ENCODE measurements at regions not wholly inside any gene's neighbourhood (a gene's known extent, or its start where the extent isn't known, plus 50 kb on each side); places are given as distances from the start of the nearest gene placed in this dataset.
A peak's percentile ranks its signal among the peaks of the same experiment; 100 is the strongest.
"Not testable (repeated sequence)": the region's sequence is repeated elsewhere in the genome, so short reads cannot be mapped to it uniquely, and the experiment has no call there.

DNA sequence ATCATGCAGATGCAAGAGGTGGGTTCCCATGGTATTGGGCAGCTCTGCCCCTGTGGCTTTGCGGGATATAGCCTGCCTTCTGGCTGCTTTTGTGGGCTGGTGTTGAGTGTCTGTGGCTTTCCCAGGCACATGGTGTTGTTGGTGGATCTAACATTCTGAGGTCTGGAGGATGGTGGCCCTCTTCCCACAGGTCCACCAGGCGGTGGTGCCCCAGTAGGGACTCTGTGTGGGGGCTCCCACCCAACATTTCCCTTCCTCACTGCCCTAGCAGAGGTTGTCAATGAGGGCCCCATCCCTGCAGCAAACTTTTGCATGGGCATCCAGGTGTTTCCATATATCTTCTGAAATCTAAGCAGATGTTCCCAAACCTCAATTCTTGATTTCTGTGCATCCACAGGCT, 420.5 kb upstream of the TPTE start:
- DNase-seq (ENCODE audit: low read depth), result not testable (repeated sequence)

DNA sequence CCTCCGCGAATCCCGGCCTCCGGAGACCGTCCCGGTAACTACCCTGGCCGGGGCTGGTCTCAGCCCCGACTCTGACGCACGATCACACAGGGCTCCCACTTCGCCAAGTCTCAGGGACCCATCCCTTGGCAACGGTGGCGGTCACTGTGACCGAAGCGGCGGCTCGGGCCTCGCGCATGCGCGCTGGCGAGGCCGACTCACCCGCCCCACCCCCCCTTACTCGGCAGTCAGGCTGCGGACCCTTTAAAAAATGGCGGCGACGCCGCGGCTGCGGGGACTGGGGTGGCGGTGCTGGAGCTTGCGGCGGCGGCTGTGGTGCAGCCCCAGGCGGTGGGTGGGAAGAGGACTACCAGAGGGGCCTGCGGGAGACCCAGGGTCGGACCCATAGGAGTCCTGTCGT, 402.0 kb upstream of the TPTE start:
- peak; percentile 9 for DNase-seq (ENCODE audit: low read depth)

DNA sequence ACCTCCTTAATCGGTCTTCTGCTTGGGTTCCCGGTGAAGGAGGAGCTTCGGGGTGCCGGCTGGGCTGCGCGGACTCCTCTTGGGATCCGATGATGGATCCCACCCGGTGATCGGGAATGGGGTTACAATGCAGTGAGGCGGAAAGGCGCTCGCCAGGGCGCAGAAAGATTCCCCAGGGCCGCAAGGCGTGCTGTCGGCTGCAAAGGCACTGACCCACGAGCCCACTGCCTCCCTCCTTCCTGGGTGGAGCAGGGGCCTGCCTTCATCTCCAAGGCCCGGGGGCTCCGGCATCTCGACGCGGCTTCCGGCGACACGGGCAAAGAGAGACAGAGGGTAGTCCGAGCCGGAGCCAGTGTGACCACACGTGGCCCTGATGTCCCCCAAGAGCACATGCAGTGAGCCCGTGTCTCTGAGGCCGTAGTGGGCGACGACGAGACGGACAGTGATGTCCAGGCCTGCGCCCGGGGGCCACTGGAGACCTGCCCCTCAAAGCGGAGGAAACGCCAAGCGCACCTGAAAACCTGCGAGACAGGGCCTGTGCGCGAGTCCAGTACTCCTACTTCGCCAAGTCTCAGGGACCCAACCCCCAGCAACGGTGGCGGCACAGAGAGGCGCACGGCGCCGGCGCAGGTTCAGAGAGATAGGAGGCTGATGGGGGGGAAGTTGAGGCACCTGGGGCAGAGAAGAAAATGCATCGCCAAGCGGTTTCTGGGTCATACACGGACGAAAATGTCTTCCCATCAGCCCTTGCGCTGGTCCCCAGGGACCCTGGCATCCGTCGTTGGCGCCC, 401.4 kb upstream of the TPTE start:
- not testable (repeated sequence) for DNase-seq (ENCODE audit: low read depth)

DNA sequence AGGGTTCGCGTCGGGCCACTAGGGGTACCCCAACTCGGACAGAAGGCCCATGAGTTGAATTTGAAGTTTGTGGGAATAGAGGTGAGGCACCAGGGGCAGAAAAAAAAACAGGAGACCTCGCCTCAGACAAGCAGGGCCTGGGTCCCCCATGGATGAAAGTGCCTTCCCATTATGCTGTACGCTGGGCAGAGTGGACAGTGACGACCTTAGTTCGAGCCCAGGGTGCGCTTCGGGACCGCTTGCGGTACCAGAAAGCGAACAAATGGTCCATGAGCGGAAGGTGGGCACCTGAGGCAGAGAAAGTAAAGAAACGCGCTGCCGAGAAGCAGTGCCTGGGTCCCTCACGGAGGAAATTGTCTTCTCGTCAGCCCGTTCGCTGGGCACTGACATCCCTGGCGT, 400.8 kb upstream of the TPTE start:
- DNase-seq (ENCODE audit: low read depth), result not testable (repeated sequence)

DNA sequence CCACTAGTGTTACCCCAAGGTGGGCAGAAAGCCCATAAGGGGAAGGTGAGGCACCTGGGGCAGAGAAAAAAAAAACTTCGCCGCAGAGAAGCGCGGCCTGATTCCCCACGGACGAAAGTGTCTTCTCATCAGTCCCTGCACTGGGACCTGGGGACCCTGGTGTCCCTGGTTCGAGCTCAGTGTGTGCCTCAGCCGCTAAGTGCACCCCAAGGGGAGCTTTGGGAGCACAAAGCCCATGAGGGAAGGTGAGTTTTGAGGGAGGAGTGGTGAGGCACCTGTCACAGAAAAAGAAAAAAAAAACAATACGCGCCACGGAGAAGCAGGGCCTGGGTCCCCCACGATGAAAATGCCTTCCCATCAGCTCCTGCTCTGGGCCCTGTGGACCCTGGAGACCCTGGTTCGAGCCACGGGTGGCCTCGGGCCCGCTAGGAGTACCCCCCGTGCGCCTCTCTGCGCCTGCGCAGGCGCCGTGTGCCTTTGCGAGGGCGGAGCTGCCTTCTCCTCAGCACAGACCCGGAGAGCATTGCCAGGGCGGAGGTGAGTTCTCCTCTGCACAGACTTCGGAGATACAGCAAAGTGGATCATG, 400.3 kb upstream of the TPTE start:
- not testable (repeated sequence) for DNase-seq (ENCODE audit: low read depth)

DNA sequence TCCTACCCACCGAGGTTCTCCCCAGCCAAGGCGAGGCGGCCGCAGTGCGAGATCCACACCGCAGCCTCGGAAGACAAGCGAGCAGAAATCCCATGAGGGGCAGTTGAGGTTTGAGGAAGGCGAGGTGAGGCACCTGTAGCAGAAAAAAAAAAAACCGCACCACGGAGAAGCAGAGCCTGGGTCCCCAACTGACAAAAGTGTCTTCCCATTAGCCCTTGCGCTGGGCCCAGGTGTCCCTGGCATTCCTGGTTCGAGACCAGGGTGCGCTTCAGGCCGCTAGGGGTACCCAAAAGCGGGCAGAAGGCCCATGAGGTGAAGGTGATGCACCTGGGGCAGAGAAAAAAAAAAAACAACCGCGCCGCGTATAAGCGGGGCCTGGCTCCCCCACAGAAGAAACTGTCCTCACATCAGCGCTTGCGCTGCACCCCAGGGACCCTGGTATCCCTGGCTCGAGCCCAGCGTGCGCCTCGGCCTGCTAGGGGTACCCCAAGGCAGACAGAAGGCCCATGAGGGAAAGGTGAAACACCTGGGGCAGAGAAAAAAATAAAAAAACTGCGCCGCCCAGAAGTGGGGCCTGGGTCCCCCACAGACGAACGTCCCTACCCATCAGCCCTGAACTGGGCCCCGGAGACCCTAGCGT, 399.4 kb upstream of the TPTE start:
- DNase-seq (ENCODE audit: low read depth), result not testable (repeated sequence)

DNA sequence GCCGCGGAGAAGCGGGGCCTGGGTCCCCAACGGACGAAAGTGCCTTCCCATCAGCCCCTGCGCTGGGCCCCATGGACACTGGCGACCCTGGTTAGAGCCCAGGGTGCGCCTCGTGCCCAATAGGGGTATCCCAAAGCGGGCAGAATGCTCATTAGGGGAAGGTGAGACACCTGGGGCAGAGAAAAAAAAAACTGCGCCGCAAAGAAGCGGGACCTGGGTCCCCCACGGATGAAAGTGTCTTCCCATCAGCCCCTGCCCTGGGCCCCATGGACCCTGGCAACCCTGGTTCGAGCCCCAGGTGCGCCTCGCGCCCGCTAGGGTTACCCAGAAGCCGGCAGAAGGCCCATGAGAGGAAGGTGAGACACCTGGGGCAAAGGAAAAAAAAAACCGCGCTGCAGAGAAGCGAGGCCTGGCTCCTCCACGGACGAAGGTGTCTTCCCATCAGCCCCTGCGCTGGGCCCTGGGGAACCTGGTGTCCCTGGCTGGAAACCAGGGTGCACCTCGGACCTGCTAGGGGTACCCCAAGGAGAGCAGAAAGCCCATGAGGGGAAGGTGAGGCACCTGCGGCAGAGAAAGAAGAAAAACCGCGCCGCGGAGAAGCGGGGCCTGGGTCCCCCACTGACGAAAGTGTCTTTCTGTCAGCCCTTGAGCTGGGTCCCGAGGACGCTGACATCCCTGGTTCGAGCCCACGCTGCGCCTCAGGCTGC, 398.4 kb upstream of the TPTE start:
- not testable (repeated sequence) for DNase-seq (ENCODE audit: low read depth)

DNA sequence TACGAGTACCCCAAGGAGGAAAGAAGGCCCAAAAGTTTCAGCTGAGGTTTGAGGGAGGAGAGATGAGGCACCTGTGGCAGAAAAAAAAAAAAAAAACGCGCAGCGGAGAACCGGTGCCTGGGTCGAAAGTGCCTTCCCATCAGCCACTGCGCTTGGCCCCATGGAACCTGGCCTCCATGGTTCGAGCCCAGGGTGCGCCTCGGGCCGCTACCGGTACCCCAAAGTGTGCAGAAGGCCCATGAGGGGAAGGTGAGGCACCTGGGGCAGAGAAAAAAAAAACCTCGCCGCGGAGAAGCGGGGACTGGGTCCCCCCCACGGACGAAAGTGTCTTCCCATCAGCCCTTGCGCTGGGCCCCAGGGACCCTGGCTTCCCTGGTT, 397.9 kb upstream of the TPTE start:
- DNase-seq (ENCODE audit: low read depth), result not testable (repeated sequence)

DNA sequence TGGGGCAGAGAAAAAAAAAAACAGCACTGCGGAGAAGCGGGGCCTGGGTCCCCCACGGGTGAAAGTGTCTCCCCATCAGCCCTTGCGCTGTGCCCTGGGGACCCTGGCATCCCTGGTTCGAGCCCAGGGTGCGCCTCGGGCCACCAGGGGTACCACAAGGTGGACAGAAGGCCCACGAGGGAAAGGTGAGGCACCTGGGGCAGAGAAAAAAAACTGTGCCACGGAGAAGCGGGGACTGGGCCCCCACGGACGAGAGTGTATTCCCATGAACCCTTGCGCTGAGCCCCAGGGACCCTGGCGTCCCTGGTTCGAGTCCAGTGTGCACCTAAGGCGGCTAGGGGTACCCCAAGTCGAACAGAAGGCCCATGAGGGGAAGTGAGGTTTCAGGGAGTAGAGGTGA, 395.8 kb upstream of the TPTE start:
- DNase-seq (ENCODE audit: low read depth), result not testable (repeated sequence)

DNA sequence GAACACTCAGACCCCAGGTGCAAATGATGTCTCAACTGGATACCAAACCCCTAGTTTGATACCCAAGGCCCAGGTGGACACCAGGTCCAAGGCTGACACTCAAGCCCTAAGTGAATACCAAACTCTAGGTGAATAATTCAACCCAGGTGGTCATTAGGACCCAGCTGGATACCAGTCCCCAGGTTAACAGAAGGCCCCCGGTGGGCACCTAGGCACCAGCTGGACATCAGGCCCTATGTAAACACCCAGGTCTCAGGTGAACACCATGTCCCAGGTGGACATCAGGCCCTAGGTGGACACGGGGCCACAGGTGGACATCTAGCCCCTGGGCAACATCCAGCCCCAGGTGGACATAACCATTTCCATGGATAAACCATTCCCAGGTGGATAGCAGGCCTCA, 387.3 kb upstream of the TPTE start:
- not testable (repeated sequence) for DNase-seq (ENCODE audit: low read depth)

DNA sequence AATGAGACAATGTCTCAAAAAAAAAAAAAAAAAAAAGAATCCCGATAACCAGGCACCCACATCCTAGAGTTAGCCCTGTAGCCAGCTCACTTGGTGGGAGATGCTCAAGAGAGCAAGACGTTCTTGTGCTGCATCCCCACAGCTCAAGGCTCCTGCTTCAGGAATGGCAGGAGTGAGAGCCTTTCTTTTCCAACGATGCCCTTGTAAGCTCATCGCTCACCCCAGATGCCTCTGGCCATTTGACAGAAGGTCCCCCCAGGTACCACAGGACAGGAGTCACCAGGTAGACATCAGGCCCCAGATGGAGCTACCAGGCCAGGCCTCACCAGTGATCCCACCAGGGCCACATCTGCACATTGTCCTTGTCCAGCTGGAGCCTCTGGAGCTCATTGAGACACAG, 385.5 kb upstream of the TPTE start:
- DNase-seq (ENCODE audit: low read depth), result not testable (repeated sequence)

DNA sequence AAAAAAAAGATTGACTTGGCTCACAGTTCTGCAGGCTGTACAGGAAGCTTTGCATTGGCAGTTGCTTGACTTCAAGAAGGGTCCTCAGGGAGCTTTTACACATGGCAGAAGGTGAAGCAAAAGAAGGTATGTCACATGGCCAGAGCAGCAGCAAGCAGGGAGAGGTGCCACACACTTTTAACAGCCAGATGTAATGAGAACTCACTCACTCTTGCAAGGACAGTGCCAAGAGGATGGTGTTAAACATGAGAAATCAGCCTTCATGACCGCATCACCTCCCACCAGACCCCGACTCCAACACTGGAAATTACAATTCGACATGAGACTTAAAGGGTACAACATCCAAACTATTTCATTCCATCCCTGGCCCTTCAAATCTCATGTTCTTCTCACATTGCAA, 367.2 kb upstream of the TPTE start:
- DNase-seq (ENCODE audit: low read depth), result not testable (repeated sequence)
